ENCODE measurements at regions not wholly inside any gene's neighbourhood (a gene's known extent, or its start where the extent isn't known, plus 50 kb on each side); places are given as distances from the start of the nearest gene placed in this dataset.

DNA sequence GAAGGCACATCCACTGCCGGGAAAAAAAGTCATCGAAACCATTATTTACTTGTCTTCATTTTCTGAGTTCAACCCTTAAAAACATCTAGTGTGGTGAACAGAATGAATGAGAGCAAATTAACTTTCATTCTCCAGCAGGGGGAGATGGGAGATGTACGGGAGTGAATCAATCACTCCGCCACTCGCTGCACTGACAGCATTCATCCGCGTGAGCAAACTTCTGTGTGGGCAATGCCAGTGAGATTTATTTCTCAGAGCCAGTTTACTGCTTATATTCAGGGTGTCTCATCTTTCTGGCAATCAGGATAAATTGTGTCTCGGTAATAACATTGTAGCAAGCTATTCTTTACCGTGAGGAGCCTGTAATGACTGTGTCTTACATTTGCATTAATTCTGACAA lies 463.6 kb upstream of the MIS18BP1 start:
- TF ChIP-seq, protein P1, sequence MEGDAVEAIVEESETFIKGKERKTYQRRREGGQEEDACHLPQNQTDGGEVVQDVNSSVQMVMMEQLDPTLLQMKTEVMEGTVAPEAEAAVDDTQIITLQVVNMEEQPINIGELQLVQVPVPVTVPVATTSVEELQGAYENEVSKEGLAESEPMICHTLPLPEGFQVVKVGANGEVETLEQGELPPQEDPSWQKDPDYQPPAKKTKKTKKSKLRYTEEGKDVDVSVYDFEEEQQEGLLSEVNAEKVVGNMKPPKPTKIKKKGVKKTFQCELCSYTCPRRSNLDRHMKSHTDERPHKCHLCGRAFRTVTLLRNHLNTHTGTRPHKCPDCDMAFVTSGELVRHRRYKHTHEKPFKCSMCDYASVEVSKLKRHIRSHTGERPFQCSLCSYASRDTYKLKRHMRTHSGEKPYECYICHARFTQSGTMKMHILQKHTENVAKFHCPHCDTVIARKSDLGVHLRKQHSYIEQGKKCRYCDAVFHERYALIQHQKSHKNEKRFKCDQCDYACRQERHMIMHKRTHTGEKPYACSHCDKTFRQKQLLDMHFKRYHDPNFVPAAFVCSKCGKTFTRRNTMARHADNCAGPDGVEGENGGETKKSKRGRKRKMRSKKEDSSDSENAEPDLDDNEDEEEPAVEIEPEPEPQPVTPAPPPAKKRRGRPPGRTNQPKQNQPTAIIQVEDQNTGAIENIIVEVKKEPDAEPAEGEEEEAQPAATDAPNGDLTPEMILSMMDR (IDR thresholded peaks at IDR 0.05), result no peak
- no peak for TF ChIP-seq POLR2A (IDR thresholded peaks at IDR 0.05)

Measured in thyroid gland (tissue), 4 donors.